ENCODE measurements at regions not wholly inside any gene's neighbourhood (a gene's known extent, or its start where the extent isn't known, plus 50 kb on each side); places are given as distances from the start of the nearest gene placed in this dataset.

GRCh38 chr2:200758341-200758740 is 53.4 kb upstream of the BZW1 start:
- H3K9me3 ChIP-seq (ENCODE audit: low read length), result no peaks in the 10 kb centered on the region
- H3K27ac ChIP-seq (ENCODE audit: extremely low read length, insufficient read depth, low read length), result peak overlapping the region; percentile 22
- peak; percentile 34 for ATAC-seq
- no peaks in the 10 kb centered on the region for H4K20me1 ChIP-seq (ENCODE audit: insufficient read depth, low read length)
- 0 out of 2 replicates have a peak overlapping the region, but pooled peaks have one; percentile 14 for H3K9ac ChIP-seq (ENCODE audit: insufficient read depth, low read depth, low read length)
- POLR2A ChIA-PET, result interaction anchor here (0.9 to 5.1 kb wide), 10 partner anchors 9 to 172 kb away, joined by 3 to 140 read pairs (median 18); partner anchors contain the start of genes AOX1, BZW1 and CLK1
- peaks cover 73% of the 10 kb centered on the region for H3K4me1 ChIP-seq (ENCODE audit: insufficient read depth, low read length)
- DNase-seq (ENCODE audit: low spot score), result peak; percentile 80
- in situ Hi-C loops (cut with HindIII; ENCODE audit: extremely low pct_ligation_motif_present, low pct_unique_long_range_greater_than_20kb), result no loop called here
- FAIRE-seq, result peak; percentile 67
- H3K27me3 ChIP-seq (ENCODE audit: control insufficient read depth in 1 of 2, insufficient read depth in 2 of 2, low read length in 2 of 2), result peaks cover 0 to 5% of the 10 kb centered on the region in 2 experiments; a peak in 2 of 5 replicates
- no peaks in the 10 kb centered on the region for H3K79me2 ChIP-seq (ENCODE audit: insufficient read depth, low read length)
- H3K36me3 ChIP-seq (replicated peaks in 1 of 2; ENCODE audit: control insufficient read depth in 1 of 2, insufficient read depth in 2 of 2, low read length in 2 of 2), result no peaks in the 10 kb centered on the region
- peak overlapping the region in 1 of 3 experiments; percentile 25; a peak in 2 of 6 replicates for H3K4me3 ChIP-seq (replicated peaks in 1 of 3; ENCODE audit: insufficient read depth in 1 of 3, low read depth in 2 of 3, low read length in 3 of 3)
- H2AFZ ChIP-seq (ENCODE audit: low read length), result no peak overlapping the region
- CTCF ChIA-PET (ENCODE audit: low intra/inter-chr PET ratio, low total read pairs), result no interaction called here
- no TSS peak for BruUV-seq (replicated peaks)
- intact Hi-C loops (cut with micrococcal nuclease; ENCODE audit: unreplicated experiment), result no loop called here
- 9% methylated on average over 4 of the region's 4 CpGs for WGBS (ENCODE audit: low lambda C conversion rate)
- H3K4me2 ChIP-seq (ENCODE audit: low read depth, low read length), result peak overlapping the region; percentile 86
- peak; percentile 90 for TF ChIP-seq PPARG (CRISPR knock-in tag; conservative IDR thresholded peaks at IDR 0.05)
- TF ChIP-seq ZBTB26 (CRISPR knock-in tag; IDR thresholded peaks at IDR 0.05; ENCODE audit: borderline replicate concordance), result 0 out of 2 replicates have a peak, but pooled peaks have one; percentile 36
- TF ChIP-seq RNF2 (conservative IDR thresholded peaks at IDR 0.05; ENCODE audit: low read depth), result no peak
- peak; percentile 71 for TF ChIP-seq ASH2L (IDR thresholded peaks at IDR 0.05; ENCODE audit: insufficient read length, low read depth, low read length)
- TF ChIP-seq NR2F6 (IDR thresholded peaks at IDR 0.05), result no peak
- 0 out of 2 replicates have a peak, but pooled peaks have one; percentile 12 for TF ChIP-seq NR2F6 (CRISPR knock-in tag; IDR thresholded peaks at IDR 0.05)
- peak; percentile 66; the same call in 1 of the 2 replicates for TF ChIP-seq SKIL (CRISPR knock-in tag; IDR thresholded peaks at IDR 0.05; ENCODE audit: borderline replicate concordance)
- peak; percentile 39; the same call in 1 of the 2 replicates for TF ChIP-seq NCOR1 (IDR thresholded peaks at IDR 0.05; ENCODE audit: borderline replicate concordance, low read length)
- TF ChIP-seq SRF (IDR thresholded peaks at IDR 0.05; ENCODE audit: low read depth, low read length), result no peak
- TF ChIP-seq ZNF781 (CRISPR knock-in tag; IDR thresholded peaks at IDR 0.05; ENCODE audit: borderline replicate concordance, not compliant biosample characterization), result no peak
- peak; percentile 46; the same call in 1 of the 2 replicates for TF ChIP-seq ZSCAN9 (CRISPR knock-in tag; IDR thresholded peaks at IDR 0.05; ENCODE audit: borderline replicate concordance)
- no peak for TF ChIP-seq KLF6 (CRISPR knock-in tag; IDR thresholded peaks at IDR 0.05)
- 0 out of 2 replicates have a peak, but pooled peaks have one; percentile 36 for TF ChIP-seq KDM6A (CRISPR knock-in tag; IDR thresholded peaks at IDR 0.05; ENCODE audit: low read depth)
- peak; percentile 86 for TF ChIP-seq FOXA3 (CRISPR knock-in tag; IDR thresholded peaks at IDR 0.05)
- 0 out of 2 replicates have a peak, but pooled peaks have one; percentile 68 for TF ChIP-seq FOXO4 (CRISPR knock-in tag; conservative IDR thresholded peaks at IDR 0.05)
- peak; percentile 56 for TF ChIP-seq TBL1XR1 (IDR thresholded peaks at IDR 0.05; ENCODE audit: borderline replicate concordance, low read length, partially characterized antibody)

All from HepG2 (cell line).